ENCODE measurements at regions not wholly inside any gene's neighbourhood (a gene's known extent, or its start where the extent isn't known, plus 50 kb on each side); places are given as distances from the start of the nearest gene placed in this dataset.

DNA sequence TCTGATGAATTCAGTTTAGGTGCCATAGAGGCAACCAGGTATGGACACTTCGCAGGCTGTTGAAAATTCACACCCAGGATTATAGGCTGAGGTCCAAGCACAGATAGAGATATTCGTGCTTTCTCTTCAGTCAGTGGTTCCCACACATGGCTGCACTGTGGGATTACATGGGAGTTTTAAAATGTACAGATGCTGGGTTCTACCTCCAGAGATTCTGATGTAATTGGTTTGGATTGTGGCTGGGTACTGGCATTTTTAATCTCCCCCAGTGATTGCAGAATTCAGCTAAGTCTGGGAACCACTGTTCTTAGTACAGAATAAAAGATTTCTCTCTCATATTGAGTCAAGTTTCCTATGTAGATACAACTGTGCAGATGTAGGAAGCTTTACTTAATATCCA lies 91.6 kb downstream of the FOXB1 start:
- Histone ChIP-seq H2AK5ac (ENCODE audit: insufficient read length, low read length) (no peak overlapping the region), H2AFZ (ENCODE audit: low read length) (no peak overlapping the region), H2BK15ac (ENCODE audit: low read depth, low read length) (no peak overlapping the region), H2BK12ac (ENCODE audit: insufficient read length, low read depth, low read length) (no peak overlapping the region), H3K4me2 (ENCODE audit: insufficient read depth, insufficient read length, low read length) (no peak overlapping the region), H3K23me2 (ENCODE audit: insufficient read length, low read depth, low read length, poor library complexity, severe bottlenecking) (no peaks in the 10 kb centered on the region), H3K14ac (ENCODE audit: insufficient read depth, low read length) (no peak overlapping the region), H4K5ac (ENCODE audit: insufficient read length, low read depth, low read length) (no peak overlapping the region), H3K9ac (ENCODE audit: extremely low read depth, insufficient read length, low read length) (no peak overlapping the region), H4K91ac (ENCODE audit: insufficient read length, low read depth, low read length) (no peak overlapping the region), H3K23ac (ENCODE audit: insufficient read length, low read depth, low read length) (no peak overlapping the region), H2BK5ac (ENCODE audit: insufficient read length, low read length) (no peak overlapping the region), H3K79me1 (ENCODE audit: insufficient read depth, low read depth, low read length, poor library complexity, severe bottlenecking) (no peaks in the 10 kb centered on the region), H3T11ph (ENCODE audit: low read length) (no peak overlapping the region), H3K27ac (ENCODE audit: insufficient read length, low read depth, low read length) (no peak overlapping the region), H3K79me2 (ENCODE audit: insufficient read depth, low read length) (no peaks in the 10 kb centered on the region), H3K56ac (ENCODE audit: insufficient read length, low read depth, low read length) (no peak overlapping the region), H4K8ac (replicated peaks; ENCODE audit: insufficient read length, low read depth, low read length) (no peak overlapping the region), H2BK120ac (ENCODE audit: low read depth, low read length, poor library complexity, severe bottlenecking) (no peak overlapping the region), H3K18ac (ENCODE audit: insufficient read length, low read depth, low read length) (no peak overlapping the region), H4K20me1 (ENCODE audit: control insufficient read depth, insufficient read depth, insufficient read length) (no peaks in the 10 kb centered on the region), H2BK20ac (ENCODE audit: low read depth, low read length, poor library complexity, severe bottlenecking) (no peak overlapping the region), H3K9me3 (ENCODE audit: control insufficient read depth, low read depth, low read length) (no peaks in the 10 kb centered on the region), H3K4ac (ENCODE audit: low read depth, low read length) (no peak overlapping the region), H3K27me3 (ENCODE audit: insufficient read depth, low read length) (peaks cover under 1% of the 10 kb centered on the region; the same call in 1 of the 2 replicates), H3K4me1 (ENCODE audit: insufficient read depth, low read length) (peaks cover 3% of the 10 kb centered on the region; the same call in 1 of the 2 replicates)
- no peak overlapping the region for H3K27ac Mint-ChIP-seq
- H3K4me1 Mint-ChIP-seq = peaks cover 7% of the 10 kb centered on the region in 2 experiments; a peak in 3 of 4 replicates
- no CpG with 5 or more reads among the region's 2 CpGs for WGBS (ENCODE audit: extremely low coverage, insufficient read length, low lambda C conversion rate)
- TF ChIP-seq, protein P1, sequence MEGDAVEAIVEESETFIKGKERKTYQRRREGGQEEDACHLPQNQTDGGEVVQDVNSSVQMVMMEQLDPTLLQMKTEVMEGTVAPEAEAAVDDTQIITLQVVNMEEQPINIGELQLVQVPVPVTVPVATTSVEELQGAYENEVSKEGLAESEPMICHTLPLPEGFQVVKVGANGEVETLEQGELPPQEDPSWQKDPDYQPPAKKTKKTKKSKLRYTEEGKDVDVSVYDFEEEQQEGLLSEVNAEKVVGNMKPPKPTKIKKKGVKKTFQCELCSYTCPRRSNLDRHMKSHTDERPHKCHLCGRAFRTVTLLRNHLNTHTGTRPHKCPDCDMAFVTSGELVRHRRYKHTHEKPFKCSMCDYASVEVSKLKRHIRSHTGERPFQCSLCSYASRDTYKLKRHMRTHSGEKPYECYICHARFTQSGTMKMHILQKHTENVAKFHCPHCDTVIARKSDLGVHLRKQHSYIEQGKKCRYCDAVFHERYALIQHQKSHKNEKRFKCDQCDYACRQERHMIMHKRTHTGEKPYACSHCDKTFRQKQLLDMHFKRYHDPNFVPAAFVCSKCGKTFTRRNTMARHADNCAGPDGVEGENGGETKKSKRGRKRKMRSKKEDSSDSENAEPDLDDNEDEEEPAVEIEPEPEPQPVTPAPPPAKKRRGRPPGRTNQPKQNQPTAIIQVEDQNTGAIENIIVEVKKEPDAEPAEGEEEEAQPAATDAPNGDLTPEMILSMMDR (conservative IDR thresholded peaks at IDR 0.05) = no peak
- H3K36me3 Mint-ChIP-seq (ENCODE audit: insufficient read depth in 1 of 3, low read depth in 3 of 3) = peaks cover 2 to 14% (median 5%) of the 10 kb centered on the region in 3 experiments
- H3K27me3 Mint-ChIP-seq (ENCODE audit: low read depth) = peaks cover 4% of the 10 kb centered on the region; the same call in 1 of the 2 replicates
- no peak for DNase-seq
- H3K4me3 Mint-ChIP-seq = no peak overlapping the region
- peaks cover 12 to 15% of the 10 kb centered on the region in 2 experiments for H3K9me3 Mint-ChIP-seq

Data from H9 (cell line).